Ovary (tissue), 7 donors: ENCODE measurements at regions not wholly inside any gene's neighbourhood (a gene's known extent, or its start where the extent isn't known, plus 50 kb on each side); places are given as distances from the start of the nearest gene placed in this dataset.

Experiments
- DNase-seq, 5 donors: peaks; one replicate each; pipeline ENCODE4 v3.0.0-alpha.2; 2019 to 2020
- H3K27ac ChIP-seq, 2 donors: fragments of 200-600 bp; one replicate each; pipeline versions ENCODE4 v1.5.1 to v1.8.0; 2019 to 2022
- H3K27me3 ChIP-seq: fragments of 200-600 bp; one replicate; pipeline ENCODE4 v1.8.0; 2022
- H3K36me3 ChIP-seq: fragments of 200-600 bp; sonication (generic); one replicate; pipeline ENCODE4 v1.5.1; 2019
- H3K4me1 ChIP-seq: one replicate; pipeline ENCODE4 v1.8.1; 2013; ENCODE audit warnings: mild to moderate bottlenecking, moderate library complexity; ENCODE audit not compliant: insufficient read depth
- H3K4me3 ChIP-seq: fragments of 200-600 bp; sonication (generic); one replicate; pipeline ENCODE4 v1.5.1; 2017
- H3K9me3 ChIP-seq, 2 donors: fragments of 200-600 bp in 1 of 2; sonication (generic) in 1 of 2; one replicate each; pipeline versions ENCODE4 v1.5.1 to v1.8.1; 2013 to 2019; ENCODE audit warnings: mild to moderate bottlenecking in 1 of 2, moderate library complexity in 1 of 2
- CTCF ChIP-seq, 3 donors: fragments of 450-650 bp in 2 of 3; fragments of 200-600 bp in 1 of 3; IDR thresholded peaks; one replicate each; pipeline versions ENCODE4 v1.5.1 to v1.8.0; 2016 to 2022; ENCODE audit warnings: antibody characterized with exemption in 3 of 3, mild to moderate bottlenecking in 1 of 3
- EP300 ChIP-seq: sonication (generic); formaldehyde crosslinking; IDR thresholded peaks from one replicate; pipeline ENCODE4 v1.6.1; 2017; ENCODE audit warnings: antibody characterized with exemption
- POLR2A ChIP-seq: fragments of 450-650 bp; IDR thresholded peaks from one replicate; pipeline ENCODE4 v1.6.1; 2017; ENCODE audit warnings: antibody characterized with exemption, mild to moderate bottlenecking, moderate library complexity
- WGBS, 3 donors: extraction: QIAGEN DNeasy Blood & Tissue Kit in 1 of 3; methylation state at CpG; one replicate each; pipeline versions ENCODE4 v1.1.5 to v1.1.7; 2013 to 2017; 5-methylcytosine and 5-hydroxymethylcytosine counted together
- intact Hi-C, 4 donors: fragments of 100-400 bp; cut with DNase I; formaldehyde crosslinking; loops; one replicate each; pipeline versions ENCODE4 v1.11.0 to v1.15.1; 2022 to 2023
- donor health status: DM: no; HTN: no; CAD: no; lungs with moderate emphysema.
- donor health status: DM: no; HTN: no; CAD: no.
- donor health status: Bipolar disorder and iron deficiency.
- donor health status: DM: no; HTN: no; CAD: no.
- donor health status: DM: yes; HTN: yes; CAD: no.

- no peak overlapping the region for H3K4me3 ChIP-seq
- H3K27ac ChIP-seq, result no peak overlapping the region
- H3K9me3 ChIP-seq, result no peaks in the 10 kb centered on the region
- intact Hi-C loops, result no loop called here
- peaks cover 11% of the 10 kb centered on the region for H3K4me1 ChIP-seq
- WGBS, 3 donors, result 64 to 78% (median 72%) methylated on average over 3 of the region's 3 CpGs
- no peak for DNase-seq
- TF ChIP-seq CTCF (IDR thresholded peaks at IDR 0.05), result no peak
- no peak for TF ChIP-seq POLR2A
- TF ChIP-seq EP300, result no peak
- H3K36me3 ChIP-seq, result no peaks in the 10 kb centered on the region
- no peaks in the 10 kb centered on the region for H3K27me3 ChIP-seq
Measured at GRCh38 chr6:91079969-91080368, 493.1 kb upstream of the MAP3K7 start.

DNA sequence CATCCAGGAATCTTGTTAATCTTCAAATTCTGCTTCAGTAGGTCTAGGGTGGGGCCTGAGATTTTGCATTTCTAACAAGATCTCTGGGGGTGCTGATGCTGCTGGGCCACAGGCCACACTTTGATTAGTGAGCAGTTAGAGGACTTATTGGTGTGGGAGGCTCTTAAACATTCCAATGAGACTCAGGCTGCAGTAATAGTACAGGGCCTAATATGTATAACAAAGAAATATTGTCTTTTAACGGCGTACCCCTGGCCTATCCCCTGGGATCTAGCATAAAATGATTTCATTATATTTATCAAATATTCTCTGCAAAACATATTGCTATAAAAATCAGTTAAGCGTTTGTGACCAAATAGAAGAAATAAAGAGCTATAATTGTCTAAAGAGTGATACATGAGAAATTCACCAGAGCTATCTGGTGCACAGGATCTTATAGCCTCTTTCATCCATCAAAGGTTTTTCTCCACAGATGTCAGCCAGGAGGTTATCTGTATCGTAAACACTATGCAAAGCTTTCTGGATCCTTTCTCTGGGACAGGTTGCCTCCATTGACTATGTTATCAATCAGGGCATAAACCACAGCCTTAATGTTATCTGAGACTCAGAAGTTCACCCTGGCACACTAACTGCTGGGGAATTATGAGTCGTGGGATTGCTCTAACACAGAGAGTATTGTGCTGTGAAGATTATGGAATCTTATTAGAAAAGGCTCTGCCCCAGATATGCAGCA lies 488.5 kb upstream of the MAP3K7 start:
- 60 to 72% (median 71%) methylated on average over 5 of the region's 5 CpGs for WGBS, 3 donors
- H3K9me3 ChIP-seq, result no peaks in the 10 kb centered on the region
- no peak overlapping the region for H3K27ac ChIP-seq
- H3K27me3 ChIP-seq, result no peaks in the 10 kb centered on the region
- TF ChIP-seq CTCF (IDR thresholded peaks at IDR 0.05), result no peak
- TF ChIP-seq EP300, result no peak
- TF ChIP-seq POLR2A, result no peak
- H3K4me1 ChIP-seq, result no peaks in the 10 kb centered on the region
- no peak for DNase-seq
- H3K36me3 ChIP-seq, result no peaks in the 10 kb centered on the region
- no peak overlapping the region for H3K4me3 ChIP-seq
- intact Hi-C loops, result no loop called here

DNA sequence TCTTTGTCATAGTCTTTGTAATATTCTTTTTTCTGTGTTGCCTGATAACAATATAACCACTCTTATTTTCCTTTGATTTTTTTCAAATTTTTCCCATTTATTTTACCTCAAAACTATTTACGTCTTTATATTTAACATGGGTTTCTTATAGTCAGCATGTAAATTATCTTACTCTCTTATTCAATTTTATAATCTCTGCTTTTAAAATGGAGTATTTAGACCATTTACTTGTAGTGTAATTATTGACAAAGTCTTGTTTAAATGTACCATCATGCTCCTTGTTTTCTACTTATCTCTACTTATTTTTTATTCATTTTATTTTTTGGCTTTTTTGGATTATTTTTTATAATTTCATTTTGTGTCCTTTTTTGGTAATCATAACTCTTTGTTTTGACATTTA lies 476.5 kb upstream of the MAP3K7 start:
- DNase-seq, result no peak
- Histone ChIP-seq H3K27ac (no peak overlapping the region), H3K27me3 (no peaks in the 10 kb centered on the region), H3K9me3 (no peaks in the 10 kb centered on the region), H3K4me3 (no peak overlapping the region), H3K36me3 (no peaks in the 10 kb centered on the region), H3K4me1 (peaks cover 5% of the 10 kb centered on the region)
- 97 to 98% (median 98%) methylated on average over 1 of the region's 1 CpG for WGBS, 3 donors
- TF ChIP-seq POLR2A (no peak), EP300 (no peak), CTCF (IDR thresholded peaks at IDR 0.05) (no peak)
- intact Hi-C loops, result no loop called here

- no peaks in the 10 kb centered on the region for H3K27me3 ChIP-seq
- no peak for DNase-seq
- no peak for TF ChIP-seq CTCF (IDR thresholded peaks at IDR 0.05)
- no peak for TF ChIP-seq EP300
- no peak for TF ChIP-seq POLR2A
- no peaks in the 10 kb centered on the region for H3K36me3 ChIP-seq
- H3K27ac ChIP-seq, result no peak overlapping the region
- intact Hi-C loops, result no loop called here
- 0 to 95% (median 76%) methylated on average over 1 of the region's 1 CpG for WGBS, 3 donors
- no peaks in the 10 kb centered on the region for H3K9me3 ChIP-seq
- H3K4me1 ChIP-seq, result peaks cover 5% of the 10 kb centered on the region
- H3K4me3 ChIP-seq, result no peak overlapping the region
Measured at GRCh38 chr6:91057689-91058088, 470.8 kb upstream of the MAP3K7 start.
